PC-3 (cell line): ENCODE measurements at regions not wholly inside any gene's neighbourhood (a gene's known extent, or its start where the extent isn't known, plus 50 kb on each side); places are given as distances from the start of the nearest gene placed in this dataset.

ENCODE experiments used
- ATAC-seq: fragments of 200-7000 bp; cut with Tn5 transposase; 2 replicates; pipeline ENCODE4 v1.9.1; 2020; ENCODE audit warnings: mild to moderate bottlenecking, moderate library complexity
- BruUV-seq: library from RNA; stranded (reverse); fragments of 400-500 nt; replicated peaks from 2 replicates; lab custom pipeline; 2021; lab: Mats Ljungman, UMichigan
- CTCF ChIA-PET: fragments of 300-600 bp; sonication (Branson Sonifier 250); formaldehyde crosslinking; loops from one replicate; lab custom pipeline; 2022; ENCODE audit warnings: antibody characterized with exemption; lab: Charles Lee
- POLR2A ChIA-PET: fragments of 300-600 bp; sonication (Branson Sonifier 250); formaldehyde crosslinking; loops from one replicate; lab custom pipeline; 2022; ENCODE audit warnings: antibody characterized with exemption; ENCODE audit not compliant: unreplicated experiment; lab: Charles Lee
- DNase-seq: peaks from one replicate; pipeline ENCODE4 v3.0.0-alpha.2; 2015
- H2AFZ ChIP-seq: fragments of 300-600 bp; sonication (generic); 2 replicates; pipeline ENCODE4 v1.6.0; 2016; ENCODE audit warnings: antibody characterized with exemption, low read length
- H3F3A ChIP-seq: fragments of 300-600 bp; sonication (generic); one replicate; pipeline ENCODE4 v1.6.0; 2017; ENCODE audit warnings: antibody characterized with exemption, low read length, control low read depth, mild to moderate bottlenecking; ENCODE audit not compliant: unreplicated experiment
- H3K27ac ChIP-seq: fragments of 300-600 bp; sonication (generic); 2 replicates; pipeline ENCODE4 v1.5.1; 2016; ENCODE audit warnings: mild to moderate bottlenecking, low read length
- H3K27me3 ChIP-seq: fragments of 300-600 bp; sonication (generic); 2 replicates; pipeline ENCODE4 v1.6.1; 2016; ENCODE audit warnings: low read length, mixed read lengths
- H3K36me3 ChIP-seq: fragments of 300-600 bp; sonication (generic); 2 replicates; pipeline ENCODE4 v1.6.1; 2016; ENCODE audit warnings: low read depth, mixed run types, low read length, mixed read lengths
- H3K4me1 ChIP-seq: fragments of 300-600 bp; sonication (generic); 2 replicates; pipeline ENCODE4 v1.5.1; 2016; ENCODE audit warnings: low read length; ENCODE audit not compliant: insufficient read depth
- H3K4me2 ChIP-seq: fragments of 300-600 bp; sonication (generic); 2 replicates; pipeline ENCODE4 v1.6.0; 2016; ENCODE audit warnings: low read length
- H3K4me3 ChIP-seq: fragments of 300-600 bp; sonication (generic); 2 replicates; pipeline ENCODE4 v1.5.1; 2016; ENCODE audit warnings: mild to moderate bottlenecking, low read length, mixed read lengths
- H3K79me2 ChIP-seq: fragments of 300-600 bp; sonication (generic); 2 replicates; pipeline ENCODE4 v1.6.1; 2017; ENCODE audit warnings: low read length, mixed read lengths
- H3K9ac ChIP-seq: fragments of 300-600 bp; sonication (generic); 2 replicates; pipeline ENCODE4 v1.6.0; 2016; ENCODE audit warnings: mild to moderate bottlenecking, low read length
- H3K9me2 ChIP-seq: fragments of 300-600 bp; sonication (generic); replicated peaks from 2 replicates; pipeline ENCODE4 v1.6.1; 2016; ENCODE audit warnings: mixed run types, low read length, mixed read lengths
- H3K9me3 ChIP-seq: fragments of 300-600 bp; sonication (generic); 2 replicates; pipeline ENCODE4 v1.6.1; 2016; ENCODE audit warnings: low read length, mixed read lengths
- H4K20me1 ChIP-seq: fragments of 300-600 bp; sonication (generic); 2 replicates; pipeline ENCODE4 v1.6.1; 2016; ENCODE audit warnings: low read length, mixed read lengths
- EZH2 ChIP-seq: fragments of 300-600 bp; sonication (generic); IDR thresholded peaks from one replicate; pipeline ENCODE4 v1.6.1; 2017; ENCODE audit warnings: antibody characterized with exemption, mild to moderate bottlenecking, low read length; ENCODE audit not compliant: unreplicated experiment
- EZH2phosphoT487 ChIP-seq: fragments of 300-600 bp; sonication (generic); IDR thresholded peaks from 2 replicates; pipeline ENCODE4 v1.6.1; 2018; ENCODE audit warnings: mild to moderate bottlenecking, antibody characterized with exemption, low read length, borderline replicate concordance
- intact Hi-C: fragments of 100-400 bp; cut with micrococcal nuclease; formaldehyde crosslinking; loops from 2 replicates; pipeline ENCODE4 v1.9.0; 2023
- TF ChIP-seq, protein P1 (sequence below): fragments of 300-600 bp; sonication (generic); conservative IDR thresholded peaks from 2 replicates; pipeline ENCODE4 v1.5.1; 2017; ENCODE audit warnings: antibody characterized with exemption, low read depth, mild to moderate bottlenecking, low read length

DNA sequence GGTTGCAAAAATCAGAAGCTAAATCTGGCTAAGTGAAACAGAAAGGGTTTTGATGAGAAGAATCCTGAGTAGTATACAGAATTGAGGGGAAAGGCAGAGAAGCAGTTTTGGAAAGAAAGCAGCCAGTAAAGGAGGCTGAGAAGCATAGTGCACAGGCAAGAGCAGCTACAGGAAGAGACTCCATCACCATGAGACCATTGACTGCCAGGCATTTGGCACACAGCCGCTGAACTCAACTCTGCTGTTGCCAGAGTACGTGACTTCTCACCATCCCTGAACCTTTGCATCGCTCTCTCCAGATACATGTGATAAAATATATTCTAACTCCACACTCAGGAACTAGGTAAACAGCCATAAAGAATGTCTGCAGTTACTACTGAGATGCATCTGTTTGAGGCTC is 128.3 kb upstream of the C1orf21 start:
- ATAC-seq (no peak), DNase-seq (no peak)
- H3F3A ChIP-seq = no peaks in the 10 kb centered on the region
- no peaks in the 10 kb centered on the region for H3K27me3 ChIP-seq
- CTCF ChIA-PET = no interaction called here
- no peaks in the 10 kb centered on the region for H3K9me2 ChIP-seq
- BruUV-seq = no TSS peak
- no peaks in the 10 kb centered on the region for H3K4me1 ChIP-seq
- no peak overlapping the region for H3K9ac ChIP-seq
- no peaks in the 10 kb centered on the region for H3K79me2 ChIP-seq
- no peak overlapping the region for H3K4me2 ChIP-seq
- intact Hi-C loops = no loop called here
- POLR2A ChIA-PET = no interaction called here
- H4K20me1 ChIP-seq = no peaks in the 10 kb centered on the region
- H2AFZ ChIP-seq = no peak overlapping the region
- TF ChIP-seq EZH2 = no peak
- TF ChIP-seq, protein P1, sequence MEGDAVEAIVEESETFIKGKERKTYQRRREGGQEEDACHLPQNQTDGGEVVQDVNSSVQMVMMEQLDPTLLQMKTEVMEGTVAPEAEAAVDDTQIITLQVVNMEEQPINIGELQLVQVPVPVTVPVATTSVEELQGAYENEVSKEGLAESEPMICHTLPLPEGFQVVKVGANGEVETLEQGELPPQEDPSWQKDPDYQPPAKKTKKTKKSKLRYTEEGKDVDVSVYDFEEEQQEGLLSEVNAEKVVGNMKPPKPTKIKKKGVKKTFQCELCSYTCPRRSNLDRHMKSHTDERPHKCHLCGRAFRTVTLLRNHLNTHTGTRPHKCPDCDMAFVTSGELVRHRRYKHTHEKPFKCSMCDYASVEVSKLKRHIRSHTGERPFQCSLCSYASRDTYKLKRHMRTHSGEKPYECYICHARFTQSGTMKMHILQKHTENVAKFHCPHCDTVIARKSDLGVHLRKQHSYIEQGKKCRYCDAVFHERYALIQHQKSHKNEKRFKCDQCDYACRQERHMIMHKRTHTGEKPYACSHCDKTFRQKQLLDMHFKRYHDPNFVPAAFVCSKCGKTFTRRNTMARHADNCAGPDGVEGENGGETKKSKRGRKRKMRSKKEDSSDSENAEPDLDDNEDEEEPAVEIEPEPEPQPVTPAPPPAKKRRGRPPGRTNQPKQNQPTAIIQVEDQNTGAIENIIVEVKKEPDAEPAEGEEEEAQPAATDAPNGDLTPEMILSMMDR = no peak
- no peak for TF ChIP-seq EZH2phosphoT487
- no peaks in the 10 kb centered on the region for H3K9me3 ChIP-seq
- H3K36me3 ChIP-seq = no peaks in the 10 kb centered on the region
- H3K27ac ChIP-seq = no peak overlapping the region
- no peak overlapping the region for H3K4me3 ChIP-seq

DNA sequence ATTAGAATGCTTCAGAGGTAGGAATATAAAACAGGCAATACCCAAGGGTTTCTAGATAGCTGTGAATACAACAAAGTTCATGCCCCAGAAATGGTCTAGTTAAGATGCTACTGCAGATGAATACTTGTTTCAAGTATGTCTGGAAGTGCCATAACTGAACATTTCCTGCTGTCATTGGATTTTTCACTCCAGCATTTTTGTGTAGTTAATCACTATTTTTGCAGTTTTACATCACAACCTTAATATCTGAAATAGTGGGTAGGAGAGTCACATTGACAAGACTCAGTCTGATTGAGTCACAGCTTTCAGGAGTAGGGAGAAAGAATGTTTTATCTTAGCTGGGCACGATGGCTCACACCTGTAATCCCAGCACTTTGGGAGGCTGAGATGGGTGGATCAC is 126.4 kb upstream of the C1orf21 start:
- no peaks in the 10 kb centered on the region for H3F3A ChIP-seq
- H3K79me2 ChIP-seq = no peaks in the 10 kb centered on the region
- ATAC-seq (no peak), DNase-seq (peak; percentile 3)
- no peak overlapping the region for H3K4me2 ChIP-seq
- intact Hi-C loops = no loop called here
- H3K4me1 ChIP-seq = no peaks in the 10 kb centered on the region
- BruUV-seq = no TSS peak
- H3K27me3 ChIP-seq = no peaks in the 10 kb centered on the region
- no peak overlapping the region for H2AFZ ChIP-seq
- POLR2A ChIA-PET = no interaction called here
- no peaks in the 10 kb centered on the region for H3K9me3 ChIP-seq
- TF ChIP-seq, protein P1 = no peak
- TF ChIP-seq EZH2 (no peak), EZH2phosphoT487 (no peak)
- H3K9me2 ChIP-seq = no peaks in the 10 kb centered on the region
- H3K9ac ChIP-seq = no peak overlapping the region
- H4K20me1 ChIP-seq = no peaks in the 10 kb centered on the region
- no peaks in the 10 kb centered on the region for H3K36me3 ChIP-seq
- CTCF ChIA-PET = no interaction called here
- no peak overlapping the region for H3K4me3 ChIP-seq
- H3K27ac ChIP-seq = no peak overlapping the region

DNA sequence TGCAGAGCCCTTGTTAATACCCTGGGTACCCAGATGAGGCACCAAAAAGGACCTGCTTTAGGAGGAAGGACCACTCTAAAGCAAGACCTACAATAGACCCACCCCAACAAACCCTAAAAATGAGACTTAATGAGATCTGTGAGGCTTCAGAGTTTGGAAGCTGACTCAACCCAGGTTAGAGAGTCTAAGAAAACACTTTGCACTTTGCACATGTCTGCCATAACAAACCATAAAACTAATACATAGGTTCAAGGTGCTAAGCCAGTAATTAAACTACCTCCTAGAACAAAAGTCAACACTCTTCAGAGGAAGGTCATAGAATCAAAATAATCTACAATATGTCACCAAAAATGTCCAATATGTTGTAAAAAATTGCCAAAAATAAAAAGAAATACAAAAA is 124.7 kb upstream of the C1orf21 start:
- Histone ChIP-seq H3K9me2 (no peaks in the 10 kb centered on the region), H3K4me1 (no peaks in the 10 kb centered on the region), H2AFZ (no peak overlapping the region), H3K4me2 (no peak overlapping the region), H4K20me1 (no peaks in the 10 kb centered on the region), H3K9ac (no peak overlapping the region), H3K4me3 (no peak overlapping the region), H3F3A (no peaks in the 10 kb centered on the region), H3K27ac (no peak overlapping the region), H3K36me3 (no peaks in the 10 kb centered on the region), H3K79me2 (no peaks in the 10 kb centered on the region), H3K9me3 (no peaks in the 10 kb centered on the region), H3K27me3 (no peaks in the 10 kb centered on the region)
- intact Hi-C loops = no loop called here
- BruUV-seq = no TSS peak
- POLR2A ChIA-PET = no interaction called here
- CTCF ChIA-PET = no interaction called here
- DNase-seq (no peak), ATAC-seq (no peak)
- TF ChIP-seq EZH2 = no peak
- TF ChIP-seq EZH2phosphoT487 = no peak
- TF ChIP-seq, protein P1 = no peak
